ENCODE measurements at regions not wholly inside any gene's neighbourhood (a gene's known extent, or its start where the extent isn't known, plus 50 kb on each side); places are given as distances from the start of the nearest gene placed in this dataset.

DNA sequence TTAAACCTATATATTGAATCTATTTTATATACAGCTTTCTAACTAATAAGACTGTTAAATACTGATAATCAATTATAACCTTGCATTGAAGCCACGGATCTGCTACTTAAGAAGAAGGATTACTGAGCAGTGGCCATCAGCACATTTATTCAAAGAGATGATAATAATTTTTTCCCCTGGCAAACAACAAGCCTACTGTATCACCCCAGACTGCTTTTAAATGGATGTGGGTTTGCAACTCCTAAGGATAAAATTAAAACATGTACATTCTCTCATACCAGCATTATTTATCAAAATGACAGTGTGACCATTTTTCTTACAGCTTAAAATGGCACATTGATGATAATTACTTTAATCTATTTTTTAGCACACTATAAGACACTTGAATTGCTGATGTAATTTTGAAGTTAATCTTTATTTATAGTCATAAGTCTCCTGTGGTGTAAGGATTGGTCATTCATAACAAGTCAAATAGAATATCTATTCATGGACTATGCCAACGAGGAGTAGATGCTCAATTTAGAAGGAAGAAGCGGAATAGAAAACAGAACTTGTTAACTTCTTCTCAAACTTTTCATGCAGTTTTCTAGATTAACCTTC lies 517.7 kb downstream of the METTL4 start:
- no peaks in the 10 kb centered on the region for H3K36me3 ChIP-seq (ENCODE audit: insufficient read depth in 1 of 2, low read depth in 1 of 2)
- H3K4me1 ChIP-seq, result no peaks in the 10 kb centered on the region
- H3K9me3 ChIP-seq, result no peaks in the 10 kb centered on the region
- intact Hi-C loops (cut with DNase I), result no loop called here
- no peak overlapping the region for H3K27ac ChIP-seq
- WGBS, 3 donors, result 77 to 84% (median 78%) methylated on average over 3 of the region's 3 CpGs
- DNase-seq (no peak), ATAC-seq (no peak)
- H3K27me3 ChIP-seq (ENCODE audit: insufficient read depth in 3 of 3, low read length in 2 of 3), result no peaks in the 10 kb centered on the region
- no peak overlapping the region for H3K4me3 ChIP-seq
- no peak for TF ChIP-seq CTCF (IDR thresholded peaks at IDR 0.05)

GRCh38 chr18:2059336-2059735 lies 512.0 kb downstream of the METTL4 start:
- Histone ChIP-seq H3K4me3 (no peak overlapping the region), H3K9me3 (peaks cover 4% of the 10 kb centered on the region), H3K4me1 (no peaks in the 10 kb centered on the region), H3K27me3 (ENCODE audit: insufficient read depth in 3 of 3, low read length in 2 of 3) (no peaks in the 10 kb centered on the region), H3K27ac (no peak overlapping the region), H3K36me3 (ENCODE audit: insufficient read depth in 1 of 2, low read depth in 1 of 2) (no peaks in the 10 kb centered on the region)
- DNase-seq (no peak), ATAC-seq (no peak)
- intact Hi-C loops (cut with DNase I), result no loop called here
- TF ChIP-seq CTCF (IDR thresholded peaks at IDR 0.05), result no peak
- 51 to 57% (median 55%) methylated on average over 4 of the region's 4 CpGs for WGBS, 3 donors

- Histone ChIP-seq H3K4me3 (no peak overlapping the region), H3K27ac (no peak overlapping the region), H3K9me3 (peaks cover 4% of the 10 kb centered on the region), H3K27me3 (ENCODE audit: insufficient read depth in 3 of 3, low read length in 2 of 3) (no peaks in the 10 kb centered on the region), H3K36me3 (ENCODE audit: insufficient read depth in 1 of 2, low read depth in 1 of 2) (no peaks in the 10 kb centered on the region), H3K4me1 (no peaks in the 10 kb centered on the region)
- intact Hi-C loops (cut with DNase I), result no loop called here
- WGBS, 3 donors, result 53 to 67% (median 53%) methylated on average over 1 of the region's 1 CpG
- no peak for DNase-seq
- no peak for ATAC-seq
- no peak for TF ChIP-seq CTCF (IDR thresholded peaks at IDR 0.05)
Measured at GRCh38 chr18:2060086-2060485, 511.2 kb downstream of the METTL4 start.

GRCh38 chr18:2070631-2071030 lies 500.7 kb downstream of the METTL4 start:
- 48 to 54% (median 49%) methylated on average over 4 of the region's 4 CpGs for WGBS, 3 donors
- H3K9me3 ChIP-seq, result no peaks in the 10 kb centered on the region
- H3K36me3 ChIP-seq (ENCODE audit: insufficient read depth in 1 of 2, low read depth in 1 of 2), result no peaks in the 10 kb centered on the region
- no peak for TF ChIP-seq CTCF (IDR thresholded peaks at IDR 0.05)
- no peaks in the 10 kb centered on the region for H3K4me1 ChIP-seq
- no peaks in the 10 kb centered on the region for H3K27me3 ChIP-seq (ENCODE audit: insufficient read depth in 3 of 3, low read length in 2 of 3)
- ATAC-seq, result no peak
- H3K27ac ChIP-seq, result no peak overlapping the region
- intact Hi-C loops (cut with DNase I), result no loop called here
- DNase-seq, result no peak
- no peak overlapping the region for H3K4me3 ChIP-seq

DNA sequence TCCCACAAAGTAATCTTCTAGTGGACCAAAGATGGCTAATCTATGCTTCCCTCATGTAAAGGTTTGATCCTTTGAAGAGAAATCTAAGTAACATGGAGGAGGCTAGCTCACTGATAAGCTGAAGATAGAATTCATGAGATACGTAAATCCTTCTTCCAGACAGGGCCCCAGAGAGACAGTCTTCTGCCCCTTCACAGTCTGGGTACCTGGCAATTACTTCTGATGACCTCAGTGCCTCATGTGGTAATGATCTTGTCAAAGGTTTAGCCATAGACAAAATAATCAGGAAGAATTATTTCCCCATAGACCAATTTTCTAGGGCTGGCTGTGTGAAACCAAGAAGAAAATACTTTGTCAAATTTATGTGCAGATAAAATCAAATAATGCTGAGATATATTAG lies 495.8 kb downstream of the METTL4 start:
- DNase-seq (no peak), ATAC-seq (no peak)
- no peaks in the 10 kb centered on the region for H3K4me1 ChIP-seq
- WGBS, 3 donors, result 71 to 78% (median 75%) methylated on average over 1 of the region's 1 CpG
- no peak for TF ChIP-seq CTCF (IDR thresholded peaks at IDR 0.05)
- H3K9me3 ChIP-seq, result no peaks in the 10 kb centered on the region
- H3K27ac ChIP-seq, result no peak overlapping the region
- no peak overlapping the region for H3K4me3 ChIP-seq
- no peaks in the 10 kb centered on the region for H3K36me3 ChIP-seq (ENCODE audit: insufficient read depth in 1 of 2, low read depth in 1 of 2)
- intact Hi-C loops (cut with DNase I), result no loop called here
- no peaks in the 10 kb centered on the region for H3K27me3 ChIP-seq (ENCODE audit: insufficient read depth in 3 of 3, low read length in 2 of 3)
